ENCODE measurements at regions not wholly inside any gene's neighbourhood (a gene's known extent, or its start where the extent isn't known, plus 50 kb on each side); places are given as distances from the start of the nearest gene placed in this dataset.

DNA sequence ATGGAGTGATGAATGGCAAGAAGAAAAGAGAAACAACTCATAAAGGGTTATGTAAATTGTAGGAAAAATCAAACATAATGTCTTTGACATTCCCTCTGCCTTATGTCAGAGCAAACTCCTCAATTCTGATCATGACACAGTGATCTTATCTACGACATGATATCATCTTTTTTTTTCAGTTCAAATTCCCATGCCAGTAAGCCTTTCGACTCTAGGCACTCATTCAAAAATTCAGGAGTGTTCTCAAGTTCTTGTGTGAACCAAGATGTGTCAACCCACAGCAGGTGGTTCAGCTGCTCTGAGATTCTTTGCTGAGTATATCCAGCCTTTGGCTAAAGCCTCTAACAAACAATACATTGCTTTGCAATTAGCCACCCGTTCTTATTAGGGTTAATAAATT, 97.1 kb upstream of the ESRRG start:
- DNase-seq (ENCODE audit: low read depth in 2 of 2), result no peak

DNA sequence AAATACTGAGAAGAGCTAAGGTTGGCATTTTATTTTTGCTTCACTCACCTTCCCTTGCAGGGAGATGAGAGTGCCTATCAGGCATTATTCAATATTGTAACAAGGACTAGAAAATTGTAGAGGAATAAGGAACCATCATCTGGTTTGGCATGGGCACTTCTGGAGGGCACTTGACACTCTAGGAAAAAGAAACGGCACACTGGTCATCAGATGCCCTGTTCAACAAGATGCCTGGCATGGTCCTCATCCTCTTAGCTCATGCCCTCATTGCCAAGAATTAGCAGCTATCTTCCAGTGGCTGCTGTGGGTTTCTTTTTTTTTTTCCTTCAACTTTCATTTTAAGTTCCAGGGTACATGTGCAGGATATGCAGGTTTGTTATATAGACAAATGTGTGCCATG, 95.1 kb upstream of the ESRRG start:
- no peak for DNase-seq (ENCODE audit: low read depth in 2 of 2)

DNA sequence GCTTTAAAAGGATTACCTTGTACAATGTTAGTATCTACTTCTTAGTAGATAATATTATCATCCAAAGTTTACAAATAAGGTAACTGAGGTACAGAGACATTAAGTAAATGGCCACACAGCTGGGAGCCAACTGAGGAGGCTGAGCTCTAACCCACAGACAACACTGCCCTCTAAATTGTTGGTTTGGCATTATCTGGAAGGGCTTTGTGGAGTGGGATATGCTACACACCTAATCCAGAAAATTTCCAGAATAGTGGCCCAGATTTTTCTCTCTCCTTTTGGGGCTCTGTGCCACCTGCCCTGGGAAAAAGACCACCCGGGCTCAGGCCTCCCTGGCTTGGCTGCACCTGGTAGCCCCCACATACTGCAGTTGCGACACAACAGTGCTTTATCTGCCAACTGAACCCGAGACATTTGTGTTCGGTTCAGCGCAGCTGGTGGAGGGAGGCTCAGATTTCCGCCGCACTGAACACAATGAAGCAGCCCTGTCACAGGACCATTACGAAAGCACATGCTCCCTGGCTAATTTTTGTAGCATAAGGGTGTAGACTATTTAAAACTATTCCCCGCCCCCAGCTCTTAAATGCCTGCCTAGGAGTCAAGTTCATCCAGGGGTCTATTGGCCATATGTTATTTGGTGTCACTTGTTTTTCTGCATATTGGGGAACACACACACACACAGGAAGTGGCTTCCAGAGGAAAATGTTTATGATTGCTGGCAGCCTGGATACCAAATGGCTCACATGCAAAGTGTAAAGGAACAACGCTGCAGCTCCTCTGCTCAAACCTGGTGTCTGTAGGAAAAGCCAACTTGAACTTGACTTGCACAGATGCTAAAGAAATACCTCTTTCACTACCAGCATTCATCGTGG, 92.3 kb upstream of the ESRRG start:
- DNase-seq (ENCODE audit: low read depth in 2 of 2), result no peak

DNA sequence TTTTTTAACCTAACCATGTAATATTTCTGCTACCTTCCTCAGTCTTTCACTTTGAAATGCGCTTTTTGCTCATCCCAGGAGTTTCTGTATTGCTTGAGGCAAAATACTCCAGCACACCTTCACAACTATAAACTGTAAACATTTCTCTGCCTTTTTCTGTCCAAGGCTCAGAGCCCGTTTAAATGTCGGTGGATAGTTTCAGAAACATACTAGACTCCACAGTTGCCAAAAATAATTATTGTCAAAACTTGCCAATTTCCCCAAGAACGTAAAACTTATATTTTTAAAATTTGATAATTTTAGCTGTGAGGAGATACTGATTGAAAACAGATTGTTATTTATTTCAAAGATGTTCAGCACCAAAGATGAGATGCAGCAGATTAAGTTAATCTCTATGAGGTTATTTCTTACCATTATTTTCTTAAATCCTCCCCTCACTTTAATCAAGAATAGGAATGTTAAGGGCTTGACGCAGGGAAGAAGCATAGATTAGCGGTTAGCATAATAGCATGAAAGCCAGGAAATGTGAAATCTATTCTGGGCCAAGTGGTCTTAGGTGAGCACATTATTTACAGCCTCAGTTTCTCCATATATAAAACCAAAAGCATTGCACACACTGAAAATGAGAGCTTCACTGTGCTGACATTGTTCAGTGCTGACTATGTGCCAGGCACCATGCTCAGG, 91.5 kb upstream of the ESRRG start:
- no peak for DNase-seq (ENCODE audit: low read depth in 2 of 2)

DNA sequence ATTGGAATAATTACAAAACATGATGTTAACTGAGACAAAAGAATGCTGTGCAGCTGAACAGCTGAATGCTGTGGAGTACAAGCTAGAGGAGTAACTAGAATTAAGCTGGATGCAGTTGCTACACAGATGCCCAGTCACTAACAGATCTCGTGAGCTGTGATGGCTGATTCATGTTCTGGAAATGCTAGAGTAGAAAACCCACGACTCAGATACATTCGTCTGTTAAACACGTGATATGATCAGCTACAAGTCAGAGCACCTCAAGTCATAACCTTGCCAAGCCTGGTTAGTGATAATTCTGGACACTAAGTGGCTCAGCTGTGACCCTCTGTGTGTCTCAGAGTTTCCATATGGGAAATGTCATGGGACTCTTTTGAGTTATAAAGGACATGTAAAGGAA, 89.7 kb upstream of the ESRRG start:
- no peak for DNase-seq (ENCODE audit: low read depth in 2 of 2)

DNA sequence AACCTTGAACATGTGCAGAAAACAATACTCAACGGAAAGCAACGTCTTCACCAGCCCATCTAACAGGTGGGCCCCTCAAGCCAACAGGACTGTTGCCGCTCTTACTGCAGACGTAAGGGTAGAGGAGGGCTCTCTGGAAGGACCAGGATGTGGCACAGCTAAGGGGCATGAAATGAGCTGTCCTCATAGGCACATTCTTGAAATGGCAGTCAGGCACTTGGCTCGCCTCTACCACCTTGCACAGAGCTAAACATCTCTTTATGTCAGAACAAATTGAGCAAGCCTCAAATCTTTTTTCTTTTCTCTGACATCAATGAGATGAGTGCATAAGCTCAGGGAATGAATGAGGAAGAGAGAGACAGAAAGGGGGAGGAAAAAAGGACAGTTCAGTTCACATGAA, 86.4 kb upstream of the ESRRG start:
- no peak for DNase-seq (ENCODE audit: low read depth in 2 of 2)

DNA sequence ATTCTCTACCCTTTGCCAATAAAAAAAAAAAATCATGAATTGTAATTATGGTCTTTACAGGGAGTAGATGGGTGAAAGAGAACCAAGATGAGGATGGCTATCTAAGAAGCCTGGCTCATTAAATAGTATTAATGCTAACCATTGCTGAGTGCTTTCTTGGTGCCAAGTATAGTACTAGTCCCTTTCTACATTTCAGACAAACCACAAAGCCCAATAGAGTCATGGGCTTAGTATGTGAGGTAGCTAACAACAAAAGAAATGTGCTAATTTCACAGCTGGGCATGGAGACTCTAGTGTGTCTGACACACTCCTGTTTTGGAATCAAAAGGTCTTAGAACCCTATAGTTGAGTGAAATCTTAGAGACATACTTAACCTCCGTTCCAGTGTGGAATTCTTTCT, 84.5 kb upstream of the ESRRG start:
- DNase-seq (ENCODE audit: low read depth in 2 of 2), result no peak

DNA sequence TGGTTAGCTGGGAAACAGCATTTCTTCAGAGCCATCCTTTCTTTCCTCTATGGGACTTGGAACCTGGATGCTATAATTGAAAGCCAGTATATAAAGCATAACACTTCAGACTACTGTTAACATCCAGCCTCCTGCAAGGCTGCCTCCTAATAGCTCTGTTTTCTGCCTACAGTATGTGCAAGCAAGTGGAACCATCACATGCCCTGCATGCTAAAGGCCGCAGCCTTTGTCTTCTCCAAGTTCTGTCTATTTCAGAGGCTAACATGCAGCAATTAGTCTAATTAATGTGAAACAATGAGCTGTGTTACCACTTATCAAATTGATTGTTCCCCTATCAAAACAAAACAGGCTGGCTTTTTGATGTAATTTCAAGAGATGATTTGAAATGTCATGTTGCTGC, 82.7 kb upstream of the ESRRG start:
- no peak for DNase-seq (ENCODE audit: low read depth in 2 of 2)

DNA sequence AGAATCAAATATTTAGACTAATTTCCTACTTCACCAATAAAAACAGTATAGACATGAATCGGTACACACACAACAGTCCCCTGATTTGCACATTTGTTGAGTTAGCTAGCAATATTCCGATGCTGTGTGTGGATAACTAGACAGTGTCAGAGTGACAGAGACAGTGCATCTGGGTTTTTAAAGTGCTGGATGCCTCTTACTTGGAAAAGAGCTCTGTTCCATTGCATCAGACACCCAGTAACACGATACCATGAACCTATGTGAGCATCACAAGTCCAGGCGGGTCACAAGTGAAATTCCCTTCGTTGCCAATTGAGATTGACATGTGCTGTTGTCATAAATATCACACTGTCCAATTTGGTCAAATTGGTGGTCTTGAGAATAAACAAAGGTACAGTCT, 82.0 kb upstream of the ESRRG start:
- no peak for DNase-seq (ENCODE audit: low read depth in 2 of 2)

DNA sequence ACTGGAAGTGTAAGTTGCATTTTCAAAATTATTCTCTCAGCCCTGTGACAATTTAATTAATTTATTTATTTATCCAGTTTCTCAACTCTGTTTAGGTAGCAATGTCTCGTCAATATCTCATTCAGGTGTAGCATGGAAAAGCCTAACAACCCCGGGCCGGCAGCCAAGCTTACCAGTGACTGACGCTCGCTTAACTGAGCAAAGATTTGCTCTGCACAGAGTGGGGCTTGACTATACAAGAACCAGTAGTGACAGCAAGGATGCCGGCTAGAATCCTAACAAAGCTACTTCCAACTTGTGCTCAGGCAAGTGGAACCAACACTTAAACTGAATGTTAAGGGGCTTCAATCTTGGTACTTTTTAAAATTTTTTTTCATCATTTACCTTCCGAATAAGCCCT, 80.9 kb upstream of the ESRRG start:
- no peak for DNase-seq (ENCODE audit: low read depth in 2 of 2)

DNA sequence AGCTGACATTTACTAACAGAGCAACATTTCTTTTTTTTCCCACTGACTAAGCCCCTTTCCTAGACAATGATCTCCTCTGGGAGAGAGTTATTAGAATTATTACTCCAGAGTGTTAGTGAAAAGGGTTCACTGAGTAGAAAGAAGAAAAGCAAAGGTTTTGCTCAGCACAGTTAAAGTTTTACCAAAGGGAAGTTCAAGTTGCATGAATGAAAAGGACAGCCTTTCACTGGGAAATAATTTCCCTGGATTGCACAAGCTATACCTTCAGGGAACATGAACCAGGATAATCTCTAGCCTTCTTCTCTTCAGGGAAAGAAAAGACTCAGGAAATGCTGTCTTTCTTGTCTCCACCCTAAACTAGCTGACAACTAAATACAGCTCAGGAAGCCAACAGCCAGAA, 71.4 kb upstream of the ESRRG start:
- no peak for DNase-seq (ENCODE audit: low read depth in 2 of 2)

DNA sequence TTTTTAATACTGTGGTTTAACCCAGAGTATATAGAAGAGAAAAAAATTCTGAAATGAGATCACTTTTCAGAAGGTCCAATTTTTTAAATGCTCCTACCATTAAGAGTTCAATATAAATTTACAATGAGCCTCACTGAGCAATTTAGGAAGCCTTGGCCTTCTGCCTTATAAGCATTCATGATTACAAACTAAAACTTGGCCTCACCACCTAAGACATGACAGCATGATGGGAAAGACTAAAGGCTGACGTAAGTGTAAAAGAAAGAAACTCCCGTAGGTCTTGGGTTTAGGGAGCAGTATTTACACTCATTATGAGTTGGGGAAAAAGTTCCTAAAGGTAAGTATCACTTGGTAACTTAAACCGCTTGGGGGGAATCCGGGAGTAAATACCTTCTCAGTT, 70.7 kb upstream of the ESRRG start:
- no peak for DNase-seq (ENCODE audit: low read depth in 2 of 2)

DNA sequence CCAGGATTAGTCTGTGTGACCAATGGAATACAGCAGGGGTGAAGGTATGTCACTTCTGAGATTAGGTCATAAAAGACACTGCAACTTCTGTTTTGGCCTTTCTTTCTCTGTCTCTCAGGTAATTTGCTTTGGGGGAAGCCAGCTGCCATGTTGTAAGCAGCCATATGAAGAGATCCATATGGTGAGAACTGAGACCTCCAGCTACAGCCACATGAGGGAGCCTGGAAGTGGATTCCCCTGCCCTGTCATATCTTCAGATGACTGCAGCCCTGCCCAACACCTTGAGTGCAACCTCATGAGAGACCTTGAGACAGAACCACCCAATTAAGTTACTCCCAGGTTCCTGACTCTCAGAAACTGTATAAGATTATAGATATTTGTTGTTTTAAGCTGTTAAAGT, 70.1 kb upstream of the ESRRG start:
- no peak for DNase-seq (ENCODE audit: low read depth in 2 of 2)

DNA sequence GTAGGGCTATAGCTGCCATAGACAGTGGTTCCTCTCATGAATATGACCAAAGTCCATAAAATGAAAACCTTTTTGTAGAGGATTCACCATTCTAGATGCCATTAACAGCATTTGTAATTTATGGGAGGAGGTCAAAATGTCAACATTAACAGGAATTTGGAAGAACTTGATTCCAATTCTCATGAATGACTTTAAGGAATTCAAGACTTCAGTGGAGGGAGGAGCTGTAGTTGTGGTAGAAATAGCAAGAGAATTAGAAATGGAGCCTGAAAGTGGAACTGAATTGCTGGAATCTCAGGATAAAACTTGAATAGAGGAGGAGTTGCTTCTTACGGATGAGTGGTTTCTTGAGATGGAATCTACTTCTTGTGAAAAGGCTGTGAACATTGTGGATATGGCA, 65.4 kb upstream of the ESRRG start:
- DNase-seq (ENCODE audit: low read depth in 2 of 2), result no peak

DNA sequence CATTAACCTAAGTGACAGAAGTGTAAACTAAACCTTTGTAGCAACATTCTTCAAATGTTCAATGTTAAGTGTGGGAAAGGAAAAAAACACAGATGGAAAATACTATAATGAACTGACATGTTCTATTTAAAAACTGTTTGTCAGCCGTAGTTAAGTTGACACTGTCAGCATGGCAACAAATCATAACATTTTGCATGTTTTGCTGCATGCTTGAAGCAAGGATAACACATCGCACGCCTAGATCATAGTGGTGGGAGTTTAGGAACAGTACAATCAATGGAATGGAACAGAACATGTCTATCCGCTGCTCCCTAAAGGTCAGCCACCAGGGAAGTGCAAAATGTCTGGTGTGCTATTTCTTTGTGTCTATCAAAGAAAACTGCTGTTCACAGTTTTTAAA, 62.5 kb upstream of the ESRRG start:
- DNase-seq (ENCODE audit: low read depth in 2 of 2), result no peak

DNA sequence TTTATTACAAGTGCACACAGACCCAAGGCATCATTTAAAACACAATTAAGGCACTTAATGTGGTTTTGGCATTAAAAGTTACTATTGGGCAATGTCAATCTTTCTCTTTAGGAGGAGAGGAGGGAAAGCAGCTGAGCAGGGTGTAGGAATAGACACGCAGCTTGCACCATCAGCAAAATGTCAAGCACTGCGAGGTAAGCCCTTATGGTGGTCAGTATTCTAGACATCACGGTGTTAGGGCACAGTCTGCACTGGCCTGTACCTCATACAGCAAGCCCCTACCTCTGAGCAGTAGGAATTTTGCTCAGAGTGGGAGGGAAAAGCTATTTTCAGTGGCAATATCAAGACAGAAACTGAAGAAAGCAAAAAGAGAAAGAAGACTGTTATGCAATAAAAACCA, 62.0 kb upstream of the ESRRG start:
- DNase-seq (ENCODE audit: low read depth in 2 of 2), result no peak

DNA sequence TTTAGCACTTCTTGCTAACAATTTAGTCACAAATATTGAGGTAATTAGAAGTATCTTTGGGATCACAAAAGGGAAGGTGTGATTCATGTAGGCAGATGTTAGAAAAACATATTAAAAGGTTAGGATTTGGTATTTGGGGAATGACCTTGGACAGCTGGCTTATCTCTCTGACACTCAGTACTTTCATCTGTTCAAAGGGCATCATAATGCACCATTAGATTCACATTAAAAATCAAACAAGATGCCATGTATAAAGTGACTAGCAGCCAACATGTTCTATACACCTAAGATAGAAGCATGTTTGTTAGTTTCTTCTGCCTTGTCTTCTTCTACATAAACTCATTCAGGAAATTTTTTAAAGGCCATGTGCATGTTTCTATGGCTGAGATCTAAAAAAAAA, 56.5 kb upstream of the ESRRG start:
- no peak for DNase-seq (ENCODE audit: low read depth in 2 of 2)

DNA sequence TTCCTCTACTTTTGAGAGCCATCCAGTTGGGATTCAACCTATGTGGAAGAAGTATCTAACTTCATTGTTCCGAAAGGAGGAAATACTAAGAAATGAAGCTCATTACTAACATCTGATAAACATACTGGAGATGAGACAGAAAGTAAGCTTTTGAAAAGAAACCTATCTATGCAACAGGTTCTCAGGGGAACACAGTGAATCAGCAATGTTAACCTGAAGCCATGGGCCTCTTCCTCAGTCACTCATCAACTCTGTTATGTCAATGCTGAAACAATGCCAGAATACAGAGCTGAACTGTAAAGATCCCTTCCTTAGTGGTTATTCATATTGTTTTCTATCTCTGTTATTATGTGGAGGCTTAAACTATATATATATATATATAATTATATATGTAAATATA, 55.5 kb upstream of the ESRRG start:
- DNase-seq (ENCODE audit: low read depth in 2 of 2), result no peak

DNA sequence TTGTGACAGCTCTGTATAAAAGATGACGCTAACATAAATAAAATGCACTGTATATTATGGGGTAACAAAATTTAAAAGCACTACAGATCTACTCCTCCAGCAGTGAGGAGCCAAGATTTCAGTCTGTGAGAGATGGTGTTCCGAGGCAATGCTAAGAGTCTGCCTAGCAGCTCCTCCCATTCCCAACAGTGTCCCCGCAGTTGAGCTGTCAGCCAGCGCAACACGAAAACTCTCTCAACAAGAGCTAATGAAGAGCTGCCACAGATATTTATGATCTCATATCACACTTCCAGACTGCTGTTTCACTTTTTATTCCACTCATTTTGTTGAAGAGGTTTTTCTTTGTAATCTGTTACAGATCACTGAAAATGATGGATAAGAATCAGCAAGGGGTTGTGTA, 53.9 kb upstream of the ESRRG start:
- DNase-seq (ENCODE audit: low read depth in 2 of 2), result no peak

Data from stimulated activated CD8-positive, alpha-beta memory T cell treated with anti-CD3 and anti-CD28 coated beads, Interleukin-2, amount 100 ng/mL, for 48 hours (primary cell).